HG03558 (cell line): ENCODE measurements at regions not wholly inside any gene's neighbourhood (a gene's known extent, or its start where the extent isn't known, plus 50 kb on each side); places are given as distances from the start of the nearest gene placed in this dataset.

Experiments used
- ATAC-seq: cut with Tn5 transposase; IDR thresholded peaks from one replicate; pipeline ENCODE4 v1.9.1; 2021; ENCODE audit warnings: moderate number of reproducible peaks; ENCODE audit not compliant: unreplicated experiment; ENCODE audit errors: extremely low read depth

DNA sequence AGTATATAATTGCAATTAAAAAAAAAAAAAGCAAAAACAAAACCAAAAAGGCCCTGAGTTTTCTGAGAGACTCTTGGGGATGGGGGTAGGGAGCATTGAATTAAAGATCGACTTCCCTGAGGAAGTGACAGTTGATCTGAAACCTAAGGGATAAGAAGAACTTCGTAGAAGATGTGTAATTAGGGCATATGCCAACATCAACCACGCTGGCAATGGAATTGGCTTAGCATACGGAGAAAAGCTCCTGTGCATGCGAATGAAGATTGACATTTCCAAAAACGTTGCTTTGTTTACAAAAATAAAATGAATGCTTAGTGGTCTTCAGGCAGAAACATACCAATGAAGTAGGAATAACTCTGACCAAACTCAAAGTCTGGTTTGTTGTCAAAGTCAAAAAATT is 307.6 kb upstream of the ZNF521 start:
- no peak for ATAC-seq

DNA sequence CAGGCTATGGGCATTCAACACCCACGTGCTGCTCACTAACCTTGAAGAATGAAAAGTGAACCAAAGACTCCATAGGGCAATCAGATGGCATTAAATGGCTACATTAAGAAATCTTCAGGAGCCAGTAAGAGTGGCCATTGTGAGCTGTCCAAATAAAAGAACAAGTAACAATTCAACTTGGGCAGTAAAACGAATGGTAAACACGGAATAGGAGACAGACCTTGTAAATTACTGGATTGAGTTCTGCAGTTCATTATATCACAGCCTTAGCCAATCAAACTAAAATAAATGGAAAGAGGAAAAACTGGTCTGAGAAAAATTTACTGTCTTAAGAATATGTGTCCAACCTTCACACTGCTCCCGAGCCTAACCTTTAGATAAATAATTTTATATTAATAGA is 306.5 kb upstream of the ZNF521 start:
- no peak for ATAC-seq

DNA sequence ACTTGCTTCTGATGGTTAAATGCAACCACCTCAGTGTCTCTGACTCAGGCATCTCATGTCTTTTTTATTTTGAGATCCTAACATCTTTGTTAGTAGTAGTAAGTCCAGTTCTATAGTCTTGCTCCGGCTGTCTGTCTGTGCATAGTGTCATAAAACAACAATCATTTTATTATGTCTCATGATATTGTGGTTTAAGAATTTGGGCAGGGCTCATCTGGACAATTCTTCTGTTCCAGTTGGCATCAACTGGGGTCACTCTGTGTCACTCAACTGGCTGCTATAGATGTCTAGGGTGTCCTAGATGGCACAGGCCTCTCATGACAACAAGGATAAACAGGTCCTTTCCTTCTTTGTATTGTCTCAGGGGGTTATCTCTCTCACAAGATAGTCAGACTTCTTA is 299.6 kb upstream of the ZNF521 start:
- no peak for ATAC-seq

DNA sequence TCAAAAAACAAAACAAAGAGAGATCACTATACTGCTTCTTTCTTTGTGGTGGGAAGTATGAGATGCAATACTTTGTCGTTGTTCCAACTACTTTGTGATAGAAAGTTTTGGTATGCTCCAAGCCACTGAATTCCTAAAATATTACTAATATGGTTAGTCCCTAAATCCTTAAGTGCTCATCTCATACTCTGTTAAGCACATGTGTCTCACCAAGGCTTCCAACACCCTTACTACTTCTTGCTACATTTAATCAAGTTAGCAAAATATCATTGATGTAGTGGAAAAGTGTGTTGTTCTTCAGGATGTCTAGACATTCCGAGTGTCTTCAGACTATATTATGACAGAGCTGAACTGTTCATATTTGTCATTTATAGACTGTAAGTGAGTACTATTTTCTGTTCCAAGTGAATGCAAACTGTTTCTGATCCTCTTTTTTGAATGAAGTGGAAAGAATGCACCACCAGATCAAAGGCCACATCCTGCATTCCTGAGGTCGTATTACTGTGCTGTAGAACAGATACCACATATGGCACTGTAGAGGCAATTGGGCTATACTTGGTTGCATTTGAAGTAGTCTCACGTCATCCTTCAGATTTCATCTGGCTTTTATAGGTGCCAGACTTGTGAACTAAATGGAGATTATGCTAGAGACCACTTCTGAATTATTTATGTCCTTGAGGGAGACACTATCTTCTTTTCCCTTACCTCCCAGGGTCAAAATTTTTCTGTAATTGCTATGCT is 298.4 kb upstream of the ZNF521 start:
- ATAC-seq: no peak

DNA sequence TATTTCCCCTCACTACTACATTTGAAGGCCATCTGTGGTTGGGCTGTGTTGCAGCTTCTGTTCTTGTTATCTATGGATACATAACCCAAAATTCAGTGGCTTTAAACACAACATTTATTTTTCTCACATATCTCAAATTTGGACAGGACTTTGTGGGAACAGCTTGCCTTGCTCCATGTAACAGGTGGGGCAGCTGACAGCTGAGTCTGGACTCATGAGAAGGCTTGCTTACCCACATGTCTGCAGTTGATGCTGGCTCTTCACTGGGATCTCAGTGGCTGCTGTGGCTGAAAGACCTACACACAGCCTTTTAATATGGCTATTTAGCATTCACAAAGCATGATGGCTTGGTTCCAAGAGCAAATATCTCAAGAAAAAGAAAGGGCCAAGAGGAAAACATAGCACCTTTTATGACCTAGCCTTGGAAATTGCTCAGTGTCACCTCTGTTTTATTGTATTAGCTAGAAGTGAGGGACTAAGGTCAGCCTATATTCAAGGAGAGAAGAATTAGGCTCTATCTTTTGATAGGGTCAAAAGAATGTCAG is 296.8 kb upstream of the ZNF521 start:
- ATAC-seq: no peak

DNA sequence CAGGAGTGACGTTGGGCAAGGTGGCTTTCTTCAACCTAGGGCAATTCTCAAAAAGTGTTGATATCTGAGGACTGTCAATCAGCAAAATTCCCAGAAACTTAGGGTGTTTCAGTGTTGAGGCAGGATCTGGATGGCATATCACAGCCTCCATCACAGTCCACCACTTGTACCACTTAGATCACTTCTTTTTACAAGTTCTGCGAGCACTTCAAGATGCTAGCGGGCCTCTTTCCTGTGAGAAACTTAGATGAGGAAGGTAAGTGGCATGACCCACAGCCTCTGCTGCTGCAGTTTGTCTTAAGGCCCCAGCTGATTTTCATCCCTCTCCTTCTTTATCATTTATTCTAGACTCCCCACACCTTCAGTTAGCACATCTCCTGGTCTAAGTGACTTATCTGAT is 295.4 kb upstream of the ZNF521 start:
- no peak for ATAC-seq

DNA sequence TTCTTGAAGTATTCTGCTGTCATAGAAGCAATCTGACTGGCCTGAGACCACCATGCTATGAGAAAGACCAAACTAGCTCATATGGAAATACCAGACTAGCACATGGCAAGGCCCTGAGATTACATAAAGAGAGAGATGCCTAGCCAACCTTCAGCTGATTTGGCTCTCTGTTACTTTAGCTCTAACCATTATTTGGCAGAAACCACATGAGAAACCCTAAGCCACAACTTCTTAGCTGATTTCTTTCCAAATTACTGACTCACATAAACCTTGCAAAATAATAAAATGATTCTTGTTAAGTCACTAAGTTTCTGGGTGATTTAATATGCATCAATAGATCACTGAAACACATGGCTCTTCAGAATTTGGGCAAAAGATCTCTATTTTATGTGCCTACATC is 295.0 kb upstream of the ZNF521 start:
- no peak for ATAC-seq

DNA sequence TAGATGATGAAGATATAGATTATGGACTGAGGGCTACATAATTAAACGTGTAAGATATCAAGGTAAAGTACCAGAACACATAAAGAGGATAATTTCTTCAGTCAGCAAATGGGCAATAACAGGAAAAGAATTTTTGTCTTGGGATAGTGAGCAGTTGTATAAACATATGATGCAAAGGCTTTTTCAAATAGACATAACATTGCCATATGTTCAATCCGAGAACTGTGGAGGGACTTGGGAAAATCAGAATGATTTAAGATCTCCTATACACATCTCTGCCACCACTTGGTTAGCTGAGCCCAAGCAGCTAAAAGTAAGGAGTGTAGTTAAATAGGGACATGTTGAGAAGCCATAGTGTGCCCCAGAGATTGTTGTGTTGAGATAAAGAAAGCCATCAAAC is 287.6 kb upstream of the ZNF521 start:
- no peak for ATAC-seq

DNA sequence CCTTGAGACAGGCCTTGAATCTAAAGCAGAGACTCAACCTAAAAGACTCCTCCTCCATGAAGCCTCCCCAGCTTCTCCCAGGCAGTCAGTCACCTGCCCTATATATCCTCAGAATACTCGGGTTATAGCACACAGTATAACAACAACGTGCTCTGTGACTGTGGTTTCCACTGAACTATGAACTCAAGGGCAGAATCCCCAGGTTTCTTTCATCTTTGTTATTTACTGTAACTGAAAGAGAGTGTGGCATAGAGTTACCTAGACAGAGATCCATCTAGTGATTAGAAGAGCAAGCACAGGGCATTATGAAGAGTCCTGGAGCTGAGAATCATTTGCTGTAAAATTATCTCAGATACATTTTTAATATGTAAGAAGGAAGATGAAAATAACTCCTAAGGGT is 281.6 kb upstream of the ZNF521 start:
- no peak for ATAC-seq

DNA sequence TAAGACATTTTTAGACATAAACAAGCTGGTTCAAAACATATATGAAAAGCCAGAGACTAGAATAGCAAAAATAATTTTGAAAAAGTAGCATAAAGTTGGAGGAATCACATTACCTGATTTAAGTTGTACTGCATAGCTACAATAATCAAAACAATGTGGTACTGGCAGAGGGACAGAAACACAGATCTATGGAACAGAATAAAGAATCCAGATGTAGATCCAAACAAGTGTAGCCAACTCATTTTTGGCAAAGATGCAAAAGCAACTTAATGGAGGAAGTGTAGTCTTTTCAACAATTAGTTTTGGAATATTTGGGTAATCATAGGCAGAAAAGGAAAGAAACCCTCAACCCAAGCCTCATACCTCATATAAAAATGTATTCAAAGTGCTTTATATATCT is 278.7 kb upstream of the ZNF521 start:
- ATAC-seq: no peak

DNA sequence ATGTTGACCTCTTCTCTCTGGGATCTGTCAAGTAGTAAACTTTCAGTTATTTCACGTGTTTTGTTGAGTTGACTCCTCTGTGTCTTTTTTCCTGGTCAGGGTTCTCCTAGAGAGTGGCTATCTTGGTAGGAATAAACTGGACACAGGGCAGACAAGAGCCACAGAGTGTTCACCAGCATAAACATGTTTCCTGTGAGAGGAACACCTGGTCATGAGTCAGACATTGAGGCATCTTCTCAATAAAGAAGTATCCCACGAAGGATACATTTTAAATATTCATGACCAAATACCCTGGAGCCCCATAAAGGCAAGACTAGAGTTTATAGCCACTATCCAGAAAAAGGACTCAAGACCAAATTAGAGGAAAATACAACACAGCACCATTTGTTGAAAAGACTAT is 269.7 kb upstream of the ZNF521 start:
- ATAC-seq: no peak

DNA sequence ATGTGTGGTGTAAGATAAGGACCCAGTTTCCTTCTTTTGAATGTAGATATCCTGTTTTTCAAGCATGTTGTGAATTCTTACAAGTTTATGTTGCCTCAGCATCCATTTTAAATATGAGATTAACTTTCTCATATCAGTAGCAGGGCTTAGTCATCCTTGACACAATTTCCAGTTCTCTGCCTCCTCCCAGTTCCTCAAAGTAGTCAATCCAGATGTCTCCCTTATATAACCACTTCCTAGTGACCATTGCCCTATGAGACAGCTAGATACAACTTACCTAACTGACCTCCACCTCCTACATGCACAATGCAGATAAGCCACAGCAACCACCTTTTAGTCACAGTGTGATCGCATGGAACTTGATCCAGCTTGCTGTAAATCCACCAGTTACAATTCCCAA is 269.2 kb upstream of the ZNF521 start:
- no peak for ATAC-seq

DNA sequence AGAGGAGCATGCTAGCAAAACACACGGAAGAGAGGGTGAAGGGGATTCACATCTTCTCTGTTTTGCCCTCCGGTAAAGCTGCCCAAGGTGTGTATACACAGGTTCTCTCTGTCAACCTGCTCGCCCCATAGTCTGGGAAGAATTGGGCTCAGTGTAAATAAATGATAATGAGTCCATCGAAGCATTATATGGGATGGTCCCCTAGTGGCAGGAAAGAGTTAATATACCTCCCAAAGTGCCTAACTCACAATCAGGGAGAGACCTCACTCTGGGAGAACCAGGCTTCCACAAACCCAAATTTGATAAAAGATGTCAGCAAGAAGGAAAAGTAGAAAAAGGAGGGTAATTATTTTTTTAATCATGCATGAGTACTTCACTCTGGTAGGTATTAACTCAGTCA is 262.2 kb upstream of the ZNF521 start:
- no peak for ATAC-seq

DNA sequence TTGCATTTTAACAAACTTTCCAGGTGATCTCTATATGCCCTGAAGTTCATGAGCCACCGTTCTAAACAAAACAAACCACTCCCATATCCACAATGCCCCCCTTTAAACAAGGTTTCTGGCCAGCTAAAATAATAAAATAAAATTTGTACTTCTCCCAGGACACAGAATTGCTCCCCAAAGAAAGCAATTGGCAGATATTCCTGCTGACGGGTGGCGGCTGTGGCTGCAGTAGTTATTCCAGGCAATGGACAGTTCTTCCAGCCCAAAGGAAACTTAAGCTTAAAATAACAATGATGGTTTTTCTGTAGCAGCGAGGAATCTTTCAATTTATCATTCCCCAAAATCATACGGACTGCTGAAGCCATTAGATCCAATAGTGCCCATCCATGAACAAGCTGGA is 260.5 kb upstream of the ZNF521 start:
- no peak for ATAC-seq

DNA sequence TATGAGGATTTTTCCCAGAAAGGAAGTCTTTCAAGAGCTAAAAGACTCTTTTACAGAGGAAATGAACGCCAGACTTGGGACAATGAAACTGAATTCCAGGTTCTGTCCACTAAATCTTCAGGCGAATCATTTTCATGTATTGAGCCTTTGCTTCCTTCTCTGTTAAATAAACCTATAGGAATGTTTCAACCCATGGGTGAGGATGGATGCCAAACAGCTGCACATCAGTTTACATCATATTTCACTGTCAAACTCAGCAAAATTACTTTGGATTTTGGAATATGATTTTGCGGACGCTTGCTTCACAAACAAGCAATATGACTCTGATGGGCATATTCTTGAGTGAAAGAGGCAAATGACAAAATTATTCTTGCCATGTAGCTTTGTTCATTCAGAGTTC is 256.1 kb upstream of the ZNF521 start:
- no peak for ATAC-seq

DNA sequence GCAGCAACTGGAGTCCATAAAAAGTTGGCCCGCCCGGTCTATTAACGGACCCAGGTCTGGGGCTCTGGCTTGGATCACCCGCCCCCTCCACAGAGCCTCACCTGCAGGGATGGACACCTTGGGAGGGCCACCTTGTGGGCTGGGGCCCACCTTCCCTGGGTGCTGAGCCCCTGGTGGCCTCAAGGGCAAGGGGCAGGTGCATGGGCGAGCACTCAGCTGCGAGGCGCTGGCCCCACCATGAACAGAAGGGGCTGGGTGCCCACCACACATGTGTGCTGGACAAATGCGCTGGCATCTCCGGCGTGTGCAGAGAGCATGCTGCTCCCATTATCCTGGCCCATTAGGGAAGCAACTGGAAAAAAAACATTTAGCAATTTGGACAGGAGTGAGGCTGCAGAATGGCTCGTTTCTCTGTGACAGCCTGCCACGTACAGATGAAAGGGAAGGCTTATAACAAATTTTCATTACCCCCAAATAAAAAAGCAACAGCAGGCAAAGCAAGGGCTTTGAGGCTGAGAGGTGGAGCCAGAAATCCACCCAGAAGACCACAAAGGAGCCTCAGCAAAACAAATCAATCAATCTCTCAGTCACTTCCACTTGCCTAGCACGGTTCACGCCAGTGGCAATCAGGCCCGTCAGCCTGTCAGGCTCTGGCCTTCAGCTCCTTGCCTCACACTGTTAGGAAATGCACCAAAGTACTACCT is 253.1 kb upstream of the ZNF521 start:
- ATAC-seq: no peak

DNA sequence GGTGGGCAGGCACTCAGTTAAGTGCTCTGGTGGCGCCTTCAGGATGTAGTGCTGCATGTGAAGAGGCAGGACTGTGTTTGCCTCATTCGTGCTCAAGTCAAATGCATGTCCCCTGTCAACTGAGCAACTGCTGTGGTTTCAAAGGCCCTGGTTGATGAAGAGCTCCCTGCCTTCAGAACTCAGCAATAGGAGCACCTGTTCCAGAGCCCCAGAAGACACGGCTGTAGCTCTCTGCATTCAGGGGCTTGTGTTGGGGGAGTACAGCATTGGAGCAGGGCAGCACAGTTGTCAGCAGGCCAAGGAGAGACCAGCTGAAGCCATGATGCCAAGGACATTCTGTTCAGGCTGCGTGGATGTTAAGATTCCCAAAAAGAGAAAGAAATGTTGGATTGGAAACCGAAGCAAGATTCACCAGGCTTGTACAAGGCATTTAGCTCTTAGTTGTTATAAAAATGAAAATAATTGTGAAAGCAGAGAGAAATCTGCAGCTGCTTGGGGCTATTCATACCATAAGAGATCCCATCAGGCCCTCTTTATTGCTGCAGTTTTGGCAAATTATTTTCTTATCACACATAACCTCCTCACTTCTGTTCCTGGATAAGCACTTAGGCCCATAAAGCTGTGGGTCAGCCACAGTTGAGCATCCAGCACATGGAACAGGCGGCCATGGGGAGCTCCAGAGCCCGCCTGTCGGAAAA is 252.4 kb upstream of the ZNF521 start:
- ATAC-seq: no peak

DNA sequence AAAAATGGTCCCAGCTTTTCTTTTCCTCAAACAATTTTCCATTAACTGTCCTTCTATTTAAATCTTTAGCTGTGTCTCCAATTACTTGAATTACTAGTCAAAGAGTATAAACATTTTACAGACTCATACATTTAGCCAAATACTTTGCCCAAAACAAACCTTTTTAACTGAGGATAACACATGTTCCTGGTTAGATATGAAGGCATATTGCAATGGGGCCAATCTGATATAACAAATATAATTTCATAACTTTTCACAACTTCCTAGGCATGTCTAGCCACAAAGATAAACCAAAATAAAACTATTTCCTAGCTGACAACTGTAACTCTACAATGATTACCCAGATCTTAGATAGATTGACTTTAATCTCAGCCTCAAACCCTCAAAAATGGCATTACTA is 247.5 kb upstream of the ZNF521 start:
- ATAC-seq: no peak

DNA sequence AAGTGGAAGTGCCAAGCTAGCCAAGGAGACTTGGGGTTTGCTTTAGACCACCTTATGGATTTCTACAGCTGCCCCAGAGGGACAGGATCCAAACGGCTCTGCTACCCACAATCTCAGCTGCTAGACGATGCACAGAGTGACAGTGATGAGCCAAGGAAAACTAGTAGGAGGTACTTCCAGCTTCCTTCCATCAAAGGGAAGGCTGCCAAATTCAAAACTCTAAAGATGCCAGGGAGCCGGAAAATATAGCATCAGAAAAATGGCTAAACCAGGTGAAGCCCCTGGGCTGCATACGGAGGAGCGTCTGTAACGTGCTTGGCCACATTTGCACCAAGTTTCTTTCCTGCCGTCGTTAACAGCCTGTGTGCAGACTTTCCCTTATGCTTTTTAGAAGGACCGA is 245.5 kb upstream of the ZNF521 start:
- no peak for ATAC-seq

DNA sequence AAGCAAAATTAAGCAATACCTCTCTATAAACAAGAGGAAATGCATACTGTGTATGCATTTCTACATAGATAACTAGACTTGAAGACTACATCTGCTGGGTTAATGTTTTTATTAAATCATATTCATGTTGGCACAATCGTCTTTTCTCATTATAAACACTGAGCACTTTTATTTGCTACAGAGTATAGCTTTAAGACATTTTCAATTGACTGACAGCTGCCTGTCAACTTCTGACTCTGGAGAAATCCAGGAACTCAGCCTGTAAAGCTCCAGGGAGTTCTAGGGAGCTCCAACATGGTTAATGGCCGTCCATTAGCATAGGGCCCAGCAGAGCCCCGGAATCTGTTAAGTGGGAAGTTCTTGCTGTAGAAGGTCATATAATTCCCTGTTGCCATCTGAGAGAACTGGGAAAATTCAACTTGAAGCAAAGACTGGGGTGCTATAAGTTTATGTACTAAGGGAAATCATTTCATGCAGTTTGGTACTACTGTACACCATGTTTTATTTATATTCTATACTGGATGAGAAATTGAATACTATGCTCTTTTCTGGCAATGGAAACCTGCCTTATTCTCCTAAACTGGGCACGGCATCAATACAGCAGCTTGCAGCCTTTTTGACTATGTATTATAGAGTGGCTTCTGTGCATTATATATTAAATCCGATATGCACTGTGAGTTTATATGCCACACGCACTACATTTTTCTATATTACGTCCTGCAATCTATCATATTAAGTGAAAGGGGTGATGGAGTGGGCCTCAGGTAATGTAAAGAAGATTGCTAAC is 243.5 kb upstream of the ZNF521 start:
- no peak for ATAC-seq

DNA sequence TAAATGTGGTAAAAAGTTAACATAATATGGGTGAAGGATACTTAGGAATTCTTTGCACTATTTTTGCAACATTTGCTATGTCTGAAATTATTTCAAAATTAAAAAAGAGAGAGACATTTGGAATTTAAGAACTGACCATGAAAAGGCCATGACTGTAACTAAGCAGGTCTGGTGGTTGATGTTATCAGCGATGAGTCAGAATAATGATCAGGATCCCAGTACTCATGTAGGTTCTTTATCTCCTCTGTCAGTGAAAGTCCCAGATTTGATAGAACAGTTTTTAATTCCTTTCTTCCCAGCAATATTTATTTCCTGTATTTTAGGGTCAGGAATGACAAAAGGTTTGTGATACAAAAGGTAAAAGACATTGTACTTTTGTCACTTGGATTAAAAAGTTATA is 242.4 kb upstream of the ZNF521 start:
- no peak for ATAC-seq
